ENCODE measurements at regions not wholly inside any gene's neighbourhood (a gene's known extent, or its start where the extent isn't known, plus 50 kb on each side); places are given as distances from the start of the nearest gene placed in this dataset.

DNA sequence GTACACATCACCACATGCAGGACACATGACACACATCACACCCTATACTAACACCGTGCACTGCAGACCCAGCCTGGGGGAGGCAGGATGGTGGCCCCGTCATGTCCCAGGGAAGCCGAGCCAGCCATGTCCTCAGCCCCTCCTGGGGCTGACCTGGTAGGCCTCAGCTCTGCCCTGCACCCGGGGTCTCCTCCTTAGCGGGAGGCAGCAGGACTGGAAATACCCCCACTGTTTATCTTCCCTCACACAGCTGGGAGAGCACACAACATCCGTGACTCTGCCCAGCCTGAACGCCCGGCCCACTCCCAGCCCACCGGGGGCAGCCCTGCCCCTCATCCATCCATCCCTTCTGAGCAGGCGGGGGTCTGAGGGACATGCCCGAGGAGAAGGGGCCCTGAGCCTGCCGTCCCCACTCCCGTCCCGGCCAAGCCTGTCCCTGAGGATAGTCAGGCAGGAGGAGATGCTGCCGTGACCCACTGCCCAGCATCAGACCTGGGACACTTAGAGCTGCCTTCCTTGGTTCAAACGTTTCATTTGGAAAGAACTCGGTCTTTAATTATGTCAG is 945.0 kb downstream of the BRD1 start:
- no TSS peak for BruUV-seq (replicated peaks)
- Histone ChIP-seq H3K4me3 (ENCODE audit: low read depth in 2 of 2, low read length in 2 of 2) (no peak overlapping the region), H3K4me1 (ENCODE audit: control insufficient read depth, insufficient read depth, low read length) (no peaks in the 10 kb centered on the region), H3K36me3 (ENCODE audit: control insufficient read depth, insufficient read depth, low read length) (no peaks in the 10 kb centered on the region; the same call in 1 of the 2 replicates), H3K27me3 (ENCODE audit: control insufficient read depth, insufficient read depth, low read length) (no peaks in the 10 kb centered on the region), H3K9me3 (ENCODE audit: control insufficient read depth, insufficient read depth, low read depth, low read length) (no peaks in the 10 kb centered on the region), H3K27ac (ENCODE audit: low read length) (no peak overlapping the region)
- CTCF ChIA-PET: no interaction called here
- POLR2A ChIA-PET: no interaction called here
- no peak for DNase-seq (ENCODE audit: low read depth, low spot score)
- intact Hi-C loops (cut with micrococcal nuclease; ENCODE audit: unreplicated experiment): no loop called here
- ATAC-seq: no peak
- in situ Hi-C loops (cut with HindIII; ENCODE audit: low pct_unique_long_range_greater_than_20kb, low sequenced_read_pairs): no loop called here
- no peak for TF ChIP-seq POLR2AphosphoS5 (IDR thresholded peaks at IDR 0.05; ENCODE audit: low read depth, low read length)

DNA sequence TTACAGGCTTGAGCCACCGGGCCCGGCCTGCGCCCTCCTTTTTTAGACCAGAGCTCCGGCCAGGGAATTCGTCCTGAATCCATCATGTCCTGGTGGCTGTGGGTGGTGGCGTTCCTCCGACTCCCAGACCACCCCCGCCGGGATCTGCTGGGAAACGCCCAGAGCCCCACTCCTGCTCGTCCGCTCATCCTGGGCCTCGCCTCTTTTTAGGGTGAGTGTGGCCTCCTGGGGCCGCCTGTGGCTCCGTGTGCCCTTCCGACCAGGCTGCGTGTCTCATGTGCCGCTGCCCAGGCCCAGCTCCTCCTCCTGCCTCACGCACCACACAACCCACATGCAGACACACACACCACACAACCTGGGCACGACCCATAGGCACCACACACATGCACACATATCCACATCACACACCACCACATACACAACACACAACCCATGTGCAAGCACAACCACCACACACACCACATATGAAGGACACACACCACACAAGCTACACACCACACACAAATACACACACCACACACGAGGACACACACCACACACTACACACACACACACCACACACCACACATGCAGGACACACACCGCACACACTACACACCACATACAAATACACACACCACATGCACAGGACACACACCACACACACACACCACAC is 946.2 kb downstream of the BRD1 start:
- BruUV-seq (replicated peaks): no TSS peak
- no peaks in the 10 kb centered on the region for H3K9me3 ChIP-seq (ENCODE audit: control insufficient read depth, insufficient read depth, low read depth, low read length)
- no peaks in the 10 kb centered on the region for H3K27me3 ChIP-seq (ENCODE audit: control insufficient read depth, insufficient read depth, low read length)
- DNase-seq (ENCODE audit: low read depth, low spot score): no peak
- intact Hi-C loops (cut with micrococcal nuclease; ENCODE audit: unreplicated experiment): no loop called here
- in situ Hi-C loops (cut with HindIII; ENCODE audit: low pct_unique_long_range_greater_than_20kb, low sequenced_read_pairs): no loop called here
- ChIA-PET CTCF (no interaction called here), POLR2A (no interaction called here)
- no peak for ATAC-seq
- TF ChIP-seq POLR2AphosphoS5 (IDR thresholded peaks at IDR 0.05; ENCODE audit: low read depth, low read length) (no peak), SIN3A (IDR thresholded peaks at IDR 0.05; ENCODE audit: borderline replicate concordance, insufficient read depth, low read depth, low read length) (no peak), TCF7L2 (IDR thresholded peaks at IDR 0.05; ENCODE audit: low read depth, low read length) (no peak)
- TF ChIP-seq, protein P1, sequence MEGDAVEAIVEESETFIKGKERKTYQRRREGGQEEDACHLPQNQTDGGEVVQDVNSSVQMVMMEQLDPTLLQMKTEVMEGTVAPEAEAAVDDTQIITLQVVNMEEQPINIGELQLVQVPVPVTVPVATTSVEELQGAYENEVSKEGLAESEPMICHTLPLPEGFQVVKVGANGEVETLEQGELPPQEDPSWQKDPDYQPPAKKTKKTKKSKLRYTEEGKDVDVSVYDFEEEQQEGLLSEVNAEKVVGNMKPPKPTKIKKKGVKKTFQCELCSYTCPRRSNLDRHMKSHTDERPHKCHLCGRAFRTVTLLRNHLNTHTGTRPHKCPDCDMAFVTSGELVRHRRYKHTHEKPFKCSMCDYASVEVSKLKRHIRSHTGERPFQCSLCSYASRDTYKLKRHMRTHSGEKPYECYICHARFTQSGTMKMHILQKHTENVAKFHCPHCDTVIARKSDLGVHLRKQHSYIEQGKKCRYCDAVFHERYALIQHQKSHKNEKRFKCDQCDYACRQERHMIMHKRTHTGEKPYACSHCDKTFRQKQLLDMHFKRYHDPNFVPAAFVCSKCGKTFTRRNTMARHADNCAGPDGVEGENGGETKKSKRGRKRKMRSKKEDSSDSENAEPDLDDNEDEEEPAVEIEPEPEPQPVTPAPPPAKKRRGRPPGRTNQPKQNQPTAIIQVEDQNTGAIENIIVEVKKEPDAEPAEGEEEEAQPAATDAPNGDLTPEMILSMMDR (IDR thresholded peaks at IDR 0.05): no peak
- TF ChIP-seq, protein P2, sequence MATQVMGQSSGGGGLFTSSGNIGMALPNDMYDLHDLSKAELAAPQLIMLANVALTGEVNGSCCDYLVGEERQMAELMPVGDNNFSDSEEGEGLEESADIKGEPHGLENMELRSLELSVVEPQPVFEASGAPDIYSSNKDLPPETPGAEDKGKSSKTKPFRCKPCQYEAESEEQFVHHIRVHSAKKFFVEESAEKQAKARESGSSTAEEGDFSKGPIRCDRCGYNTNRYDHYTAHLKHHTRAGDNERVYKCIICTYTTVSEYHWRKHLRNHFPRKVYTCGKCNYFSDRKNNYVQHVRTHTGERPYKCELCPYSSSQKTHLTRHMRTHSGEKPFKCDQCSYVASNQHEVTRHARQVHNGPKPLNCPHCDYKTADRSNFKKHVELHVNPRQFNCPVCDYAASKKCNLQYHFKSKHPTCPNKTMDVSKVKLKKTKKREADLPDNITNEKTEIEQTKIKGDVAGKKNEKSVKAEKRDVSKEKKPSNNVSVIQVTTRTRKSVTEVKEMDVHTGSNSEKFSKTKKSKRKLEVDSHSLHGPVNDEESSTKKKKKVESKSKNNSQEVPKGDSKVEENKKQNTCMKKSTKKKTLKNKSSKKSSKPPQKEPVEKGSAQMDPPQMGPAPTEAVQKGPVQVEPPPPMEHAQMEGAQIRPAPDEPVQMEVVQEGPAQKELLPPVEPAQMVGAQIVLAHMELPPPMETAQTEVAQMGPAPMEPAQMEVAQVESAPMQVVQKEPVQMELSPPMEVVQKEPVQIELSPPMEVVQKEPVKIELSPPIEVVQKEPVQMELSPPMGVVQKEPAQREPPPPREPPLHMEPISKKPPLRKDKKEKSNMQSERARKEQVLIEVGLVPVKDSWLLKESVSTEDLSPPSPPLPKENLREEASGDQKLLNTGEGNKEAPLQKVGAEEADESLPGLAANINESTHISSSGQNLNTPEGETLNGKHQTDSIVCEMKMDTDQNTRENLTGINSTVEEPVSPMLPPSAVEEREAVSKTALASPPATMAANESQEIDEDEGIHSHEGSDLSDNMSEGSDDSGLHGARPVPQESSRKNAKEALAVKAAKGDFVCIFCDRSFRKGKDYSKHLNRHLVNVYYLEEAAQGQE (IDR thresholded peaks at IDR 0.05; ENCODE audit: insufficient read depth in 1 of 2, low read depth in 2 of 2, low read length in 1 of 2): no peak
- no peak overlapping the region for H3K27ac ChIP-seq (ENCODE audit: low read length)
- H3K4me1 ChIP-seq (ENCODE audit: control insufficient read depth, insufficient read depth, low read length): no peaks in the 10 kb centered on the region
- no peak overlapping the region for H3K4me3 ChIP-seq (ENCODE audit: low read depth in 2 of 2, low read length in 2 of 2)
- H3K36me3 ChIP-seq (ENCODE audit: control insufficient read depth, insufficient read depth, low read length): no peaks in the 10 kb centered on the region; the same call in 1 of the 2 replicates

DNA sequence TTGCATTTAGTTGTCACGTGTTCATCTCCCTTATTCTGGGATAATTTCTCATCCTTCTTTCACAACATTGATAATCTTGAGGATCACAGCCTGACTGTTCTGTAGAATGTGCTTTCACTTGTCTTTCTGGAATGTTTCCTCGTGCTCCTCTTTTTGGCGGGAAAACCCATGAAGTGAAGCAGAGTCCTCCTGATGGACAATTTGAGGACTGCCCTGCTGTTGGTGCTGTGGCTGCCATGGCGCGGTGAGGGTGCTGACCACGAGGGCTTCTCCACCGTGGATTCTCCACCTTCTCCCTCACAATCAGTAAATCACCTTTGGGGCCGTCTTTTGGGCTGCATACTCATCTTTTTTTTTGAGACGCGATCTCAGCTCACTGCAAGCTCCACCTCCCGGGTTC is 946.9 kb downstream of the BRD1 start:
- intact Hi-C loops (cut with micrococcal nuclease; ENCODE audit: unreplicated experiment) (no loop called here), in situ Hi-C loops (cut with HindIII; ENCODE audit: low pct_unique_long_range_greater_than_20kb, low sequenced_read_pairs) (no loop called here)
- DNase-seq (ENCODE audit: low read depth, low spot score): no peak
- ChIA-PET POLR2A (no interaction called here), CTCF (no interaction called here)
- Histone ChIP-seq H3K4me3 (ENCODE audit: low read depth in 2 of 2, low read length in 2 of 2) (no peak overlapping the region), H3K4me1 (ENCODE audit: control insufficient read depth, insufficient read depth, low read length) (no peaks in the 10 kb centered on the region), H3K9me3 (ENCODE audit: control insufficient read depth, insufficient read depth, low read depth, low read length) (no peaks in the 10 kb centered on the region), H3K27ac (ENCODE audit: low read length) (no peak overlapping the region), H3K27me3 (ENCODE audit: control insufficient read depth, insufficient read depth, low read length) (peaks cover 5% of the 10 kb centered on the region; the same call in 1 of the 2 replicates), H3K36me3 (ENCODE audit: control insufficient read depth, insufficient read depth, low read length) (no peaks in the 10 kb centered on the region; the same call in 1 of the 2 replicates)
- ATAC-seq: no peak
- BruUV-seq (replicated peaks): no TSS peak
- TF ChIP-seq SIN3A (IDR thresholded peaks at IDR 0.05; ENCODE audit: borderline replicate concordance, insufficient read depth, low read depth, low read length): no peak
- no peak for TF ChIP-seq POLR2AphosphoS5 (IDR thresholded peaks at IDR 0.05; ENCODE audit: low read depth, low read length)
- TF ChIP-seq, protein P1 (IDR thresholded peaks at IDR 0.05): no peak
- TF ChIP-seq TCF7L2 (IDR thresholded peaks at IDR 0.05; ENCODE audit: low read depth, low read length): no peak
- TF ChIP-seq, protein P2 (IDR thresholded peaks at IDR 0.05; ENCODE audit: insufficient read depth in 1 of 2, low read depth in 2 of 2, low read length in 1 of 2): no peak

All from Panc1 (cell line).